Large intestine (tissue), 3 donors: ENCODE measurements at regions not wholly inside any gene's neighbourhood (a gene's known extent, or its start where the extent isn't known, plus 50 kb on each side); places are given as distances from the start of the nearest gene placed in this dataset.

Experiments
- DNase-seq, 2 donors: peaks; one replicate each; pipeline versions ENCODE4 v3.0.0 to v3.0.0-alpha.2; 2013
- H3K27ac ChIP-seq: one replicate; pipeline ENCODE4 v1.5.1; 2013; ENCODE audit warnings: low read length
- H3K27me3 ChIP-seq: 2 replicates; pipeline ENCODE4 v1.6.1; 2013; ENCODE audit warnings: low read length; ENCODE audit not compliant: control insufficient read depth, insufficient read depth
- H3K36me3 ChIP-seq: 2 replicates; pipeline ENCODE4 v1.6.1; 2013; ENCODE audit warnings: low read length; ENCODE audit not compliant: control insufficient read depth, insufficient read depth
- H3K4me1 ChIP-seq: one replicate; pipeline ENCODE4 v1.6.1; 2013; ENCODE audit warnings: low read length; ENCODE audit not compliant: control insufficient read depth, insufficient read depth
- H3K4me3 ChIP-seq: one replicate; pipeline ENCODE4 v1.5.1; 2013; ENCODE audit warnings: low read length
- H3K9me3 ChIP-seq: one replicate; pipeline ENCODE4 v1.6.1; 2013; ENCODE audit warnings: mild to moderate bottlenecking, low read depth, low read length, moderate library complexity; ENCODE audit not compliant: control insufficient read depth
- WGBS: methylation state at CpG from one replicate; pipeline ENCODE4 v1.1.5; 2013; ENCODE audit warnings: low lambda C conversion rate; ENCODE audit not compliant: insufficient coverage; 5-methylcytosine and 5-hydroxymethylcytosine counted together

- no peaks in the 10 kb centered on the region for H3K4me1 ChIP-seq
- no peak overlapping the region for H3K27ac ChIP-seq
- H3K36me3 ChIP-seq = no peaks in the 10 kb centered on the region
- no peaks in the 10 kb centered on the region for H3K9me3 ChIP-seq
- WGBS = 40% methylated on average over 1 of the region's 3 CpGs
- no peak overlapping the region for H3K4me3 ChIP-seq
- H3K27me3 ChIP-seq = no peaks in the 10 kb centered on the region
- no peak for DNase-seq
Observed at GRCh38 chr22:47474895-47475294, 712.4 kb downstream of the TBC1D22A start.

- DNase-seq = no peak
- Histone ChIP-seq H3K36me3 (no peaks in the 10 kb centered on the region), H3K4me1 (no peaks in the 10 kb centered on the region), H3K4me3 (no peak overlapping the region), H3K9me3 (no peaks in the 10 kb centered on the region), H3K27me3 (no peaks in the 10 kb centered on the region), H3K27ac (no peak overlapping the region)
- 100% methylated on average over 2 of the region's 6 CpGs for WGBS
Observed at GRCh38 chr22:47474464-47474863, 712.0 kb downstream of the TBC1D22A start.

DNA sequence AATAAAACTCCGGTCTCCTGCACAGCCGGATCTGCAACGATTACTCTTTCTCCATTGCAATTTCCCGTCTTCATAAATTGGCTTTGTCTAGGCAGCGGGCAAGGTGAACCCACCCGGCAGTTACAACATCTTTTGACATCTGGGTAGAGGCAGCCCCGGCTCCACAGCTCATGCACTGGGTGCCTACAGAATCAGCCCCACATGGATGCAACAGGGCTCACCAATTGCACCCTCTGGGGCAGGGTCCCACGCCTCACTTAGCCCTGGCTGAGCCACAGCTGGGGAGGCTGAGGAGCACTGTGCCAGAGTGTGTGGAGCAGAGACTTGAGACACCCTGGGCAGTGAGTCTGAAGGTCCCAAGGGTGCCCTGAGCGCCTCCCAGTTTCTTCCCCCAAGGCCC, 710.2 kb downstream of the TBC1D22A start:
- no peak overlapping the region for H3K4me3 ChIP-seq
- 100% methylated on average over 2 of the region's 9 CpGs for WGBS

DNA sequence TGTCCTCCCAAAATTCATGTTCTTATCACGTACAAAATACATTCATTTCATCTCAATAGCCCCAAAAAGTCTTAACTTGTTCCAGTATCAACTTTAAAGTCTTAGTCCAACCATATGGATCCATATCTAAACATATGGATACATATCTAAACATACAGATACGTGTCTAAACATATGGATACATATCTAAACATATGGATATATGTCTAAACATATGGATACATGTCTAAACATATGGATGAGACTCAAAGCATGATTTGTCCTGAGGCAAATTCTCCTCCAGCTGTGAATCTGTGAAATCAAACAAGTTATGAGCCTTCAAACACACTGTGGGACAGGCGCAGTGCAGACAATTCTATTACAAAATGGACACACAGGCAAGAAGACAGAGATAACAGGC, 709.0 kb downstream of the TBC1D22A start:
- no peaks in the 10 kb centered on the region for H3K36me3 ChIP-seq
- no peaks in the 10 kb centered on the region for H3K4me1 ChIP-seq
- DNase-seq = no peak
- H3K27ac ChIP-seq = no peak overlapping the region
- H3K9me3 ChIP-seq = no peaks in the 10 kb centered on the region
- no peak overlapping the region for H3K4me3 ChIP-seq
- no peaks in the 10 kb centered on the region for H3K27me3 ChIP-seq
- no CpG with 5 or more reads among the region's 3 CpGs for WGBS

More for the DNA sequence above, 710.2 kb downstream of the TBC1D22A start:
- H3K27ac ChIP-seq = no peak overlapping the region
- H3K9me3 ChIP-seq = no peaks in the 10 kb centered on the region
- H3K36me3 ChIP-seq = no peaks in the 10 kb centered on the region
- no peaks in the 10 kb centered on the region for H3K4me1 ChIP-seq
- H3K27me3 ChIP-seq = no peaks in the 10 kb centered on the region
- DNase-seq = no peak

DNA sequence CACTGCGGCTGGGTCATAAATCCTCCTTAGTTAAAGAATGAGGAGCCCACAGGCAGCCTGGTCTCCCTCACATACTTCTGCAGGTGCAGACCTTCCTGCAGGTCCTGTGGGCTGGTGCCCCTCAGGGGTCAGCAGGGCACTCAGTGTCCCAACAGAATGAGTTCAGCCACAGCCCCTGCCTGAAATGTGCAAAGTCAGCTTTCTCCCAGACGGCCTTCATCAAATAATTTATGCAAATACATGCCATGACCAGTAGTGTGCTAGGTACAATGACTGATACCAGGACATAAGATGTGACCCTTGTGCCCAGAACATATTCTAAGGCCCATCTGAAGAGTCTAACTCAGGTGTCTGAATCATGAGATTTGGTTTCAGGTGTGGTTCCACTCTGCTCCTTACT, 703.4 kb downstream of the TBC1D22A start:
- Histone ChIP-seq H3K27ac (no peak overlapping the region), H3K36me3 (no peaks in the 10 kb centered on the region), H3K4me1 (no peaks in the 10 kb centered on the region), H3K27me3 (no peaks in the 10 kb centered on the region), H3K9me3 (peaks cover 4% of the 10 kb centered on the region), H3K4me3 (no peak overlapping the region)
- no peak for DNase-seq
- no CpG with 5 or more reads among the region's 2 CpGs for WGBS

DNA sequence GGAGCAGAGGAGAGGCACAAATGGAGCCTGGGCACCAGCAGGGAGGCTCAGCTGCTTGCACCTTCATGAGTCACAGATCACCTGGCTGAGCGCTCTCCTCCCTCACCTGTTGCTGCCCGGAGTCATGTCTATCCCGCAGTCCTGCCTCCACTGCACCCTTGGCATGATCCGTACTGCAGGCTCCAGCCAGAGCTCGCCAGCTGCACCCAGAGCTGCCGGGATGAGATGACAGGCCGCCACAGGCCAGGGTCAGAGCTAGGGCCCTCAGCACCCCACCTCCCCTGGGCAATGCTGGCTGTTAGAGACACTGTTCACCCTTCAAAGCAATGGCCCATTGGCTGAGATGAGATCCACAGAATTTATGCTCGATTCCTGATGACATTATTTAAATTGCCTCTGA, 702.8 kb downstream of the TBC1D22A start:
- no peaks in the 10 kb centered on the region for H3K36me3 ChIP-seq
- no CpG with 5 or more reads among the region's 8 CpGs for WGBS
- no peaks in the 10 kb centered on the region for H3K27me3 ChIP-seq
- no peak overlapping the region for H3K4me3 ChIP-seq
- no peak for DNase-seq
- no peak overlapping the region for H3K27ac ChIP-seq
- peaks cover 4% of the 10 kb centered on the region for H3K9me3 ChIP-seq
- H3K4me1 ChIP-seq = no peaks in the 10 kb centered on the region

DNA sequence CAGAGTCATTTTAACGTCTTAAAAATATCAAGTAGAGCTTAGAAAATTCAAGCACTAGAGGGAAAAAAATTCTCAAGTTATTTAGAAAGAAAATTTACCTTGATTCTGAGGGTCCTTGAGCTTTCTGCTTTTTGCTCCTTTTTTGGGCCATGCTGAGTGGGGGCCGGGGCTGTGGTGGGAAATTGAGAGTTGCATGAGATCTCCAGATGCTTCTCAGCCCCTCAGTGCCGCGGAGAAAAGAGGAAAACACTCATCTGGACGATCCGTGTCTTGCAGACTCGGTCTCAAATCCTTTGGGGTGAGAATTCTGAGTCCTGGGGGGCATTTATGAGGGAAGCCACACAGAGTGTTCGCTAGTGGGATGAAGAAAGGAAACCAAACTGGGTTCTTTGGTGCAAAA, 700.8 kb downstream of the TBC1D22A start:
- Histone ChIP-seq H3K9me3 (peaks cover 4% of the 10 kb centered on the region), H3K36me3 (no peaks in the 10 kb centered on the region), H3K4me3 (no peak overlapping the region), H3K27me3 (no peaks in the 10 kb centered on the region), H3K27ac (no peak overlapping the region), H3K4me1 (no peaks in the 10 kb centered on the region)
- 82% methylated on average over 4 of the region's 8 CpGs for WGBS
- DNase-seq = no peak

- Histone ChIP-seq H3K9me3 (peaks cover 11% of the 10 kb centered on the region), H3K36me3 (no peaks in the 10 kb centered on the region), H3K27ac (no peak overlapping the region), H3K27me3 (no peaks in the 10 kb centered on the region), H3K4me1 (no peaks in the 10 kb centered on the region), H3K4me3 (no peak overlapping the region)
- WGBS = no CpG with 5 or more reads among the region's 5 CpGs
- DNase-seq = no peak
Observed at GRCh38 chr22:47460861-47461260, 698.4 kb downstream of the TBC1D22A start.

- no peaks in the 10 kb centered on the region for H3K27me3 ChIP-seq
- no peaks in the 10 kb centered on the region for H3K4me1 ChIP-seq
- no CpG with 5 or more reads among the region's 3 CpGs for WGBS
- H3K36me3 ChIP-seq = no peaks in the 10 kb centered on the region
- DNase-seq = no peak
- H3K4me3 ChIP-seq = no peak overlapping the region
- peaks cover 9% of the 10 kb centered on the region for H3K9me3 ChIP-seq
- no peak overlapping the region for H3K27ac ChIP-seq
Observed at GRCh38 chr22:47460176-47460575, 697.7 kb downstream of the TBC1D22A start.

- no peak for DNase-seq
- no peak overlapping the region for H3K4me3 ChIP-seq
- peaks cover 7% of the 10 kb centered on the region for H3K9me3 ChIP-seq
- no peaks in the 10 kb centered on the region for H3K27me3 ChIP-seq
- no peak overlapping the region for H3K27ac ChIP-seq
- no CpG with 5 or more reads among the region's 8 CpGs for WGBS
- no peaks in the 10 kb centered on the region for H3K36me3 ChIP-seq
- H3K4me1 ChIP-seq = no peaks in the 10 kb centered on the region
Observed at GRCh38 chr22:47458348-47458747, 695.9 kb downstream of the TBC1D22A start.

DNA sequence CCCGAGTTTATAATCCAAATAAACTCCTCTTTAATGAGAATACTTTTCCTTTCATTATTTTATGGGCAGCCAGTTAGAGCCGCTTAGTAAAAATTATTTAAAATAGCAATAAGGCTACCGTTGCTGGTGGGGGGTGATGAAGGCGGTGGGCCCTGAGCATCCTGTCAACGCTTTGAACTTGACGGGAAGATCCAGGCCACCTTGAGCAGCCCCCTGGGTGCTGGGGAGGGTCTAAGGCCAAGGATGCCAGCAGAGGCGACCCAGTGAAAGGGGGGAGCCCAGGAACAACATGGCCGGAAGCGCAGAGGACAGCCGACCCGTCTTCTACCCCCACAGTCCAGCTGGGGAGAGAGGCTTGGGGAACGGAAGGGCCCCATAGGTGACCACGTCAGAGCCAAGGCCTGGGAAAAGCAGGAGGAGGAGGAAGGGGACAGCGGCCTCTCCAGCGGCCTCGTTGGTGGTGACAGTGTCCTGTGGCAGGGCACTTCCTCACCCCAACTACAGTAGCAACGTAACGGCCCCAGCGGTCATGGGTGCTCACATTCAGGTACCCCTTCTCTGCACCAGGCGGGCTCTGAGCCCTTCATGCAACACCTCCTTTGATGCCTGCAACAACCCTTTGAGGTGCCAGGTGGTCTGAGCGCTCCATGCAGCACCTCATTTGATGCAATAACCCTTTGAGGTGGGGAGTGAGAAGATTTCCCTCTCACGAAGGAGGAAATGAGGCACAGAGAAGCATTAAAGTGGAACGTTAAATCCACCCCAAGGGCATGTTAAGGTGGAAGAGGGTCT, 695.3 kb downstream of the TBC1D22A start:
- Histone ChIP-seq H3K4me3 (no peak overlapping the region), H3K27me3 (no peaks in the 10 kb centered on the region), H3K36me3 (no peaks in the 10 kb centered on the region), H3K27ac (no peak overlapping the region), H3K9me3 (peaks cover 7% of the 10 kb centered on the region), H3K4me1 (no peaks in the 10 kb centered on the region)
- no peak for DNase-seq
- no CpG with 5 or more reads among the region's 23 CpGs for WGBS
